Stimulated activated CD4-positive, alpha-beta T cell treated with anti-CD3 and anti-CD28 coated beads, Interleukin-1b, Interleukin-23, amount 100 ng/mL, for 48 hours (primary cell): ENCODE measurements at regions not wholly inside any gene's neighbourhood (a gene's known extent, or its start where the extent isn't known, plus 50 kb on each side); places are given as distances from the start of the nearest gene placed in this dataset.
"Not testable (repeated sequence)": the region's sequence is repeated elsewhere in the genome, so short reads cannot be mapped to it uniquely, and the experiment has no call there.

Experiments used
- DNase-seq: peaks from one replicate; pipeline ENCODE4 v3.0.0-alpha.2; 2020

DNA sequence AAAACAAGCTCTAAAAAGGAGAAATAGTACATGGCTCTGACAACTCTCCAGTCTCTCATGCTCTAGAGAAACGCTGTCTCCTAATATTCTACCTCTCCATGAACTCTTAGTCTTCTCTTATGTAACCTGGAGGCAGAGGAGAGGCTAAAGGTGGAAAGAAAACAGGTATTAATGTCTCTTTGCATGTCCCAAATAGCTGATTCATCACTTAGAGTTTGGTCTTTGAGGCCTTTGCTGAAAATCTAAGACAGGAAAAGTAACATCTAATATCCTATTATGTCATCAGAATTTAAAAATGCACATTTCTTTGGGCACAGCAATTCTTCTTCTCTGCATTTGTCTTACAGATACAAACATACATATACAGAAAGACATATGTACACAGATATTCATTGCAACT, 127.2 kb downstream of the DHRS2 start:
- no peak for DNase-seq

DNA sequence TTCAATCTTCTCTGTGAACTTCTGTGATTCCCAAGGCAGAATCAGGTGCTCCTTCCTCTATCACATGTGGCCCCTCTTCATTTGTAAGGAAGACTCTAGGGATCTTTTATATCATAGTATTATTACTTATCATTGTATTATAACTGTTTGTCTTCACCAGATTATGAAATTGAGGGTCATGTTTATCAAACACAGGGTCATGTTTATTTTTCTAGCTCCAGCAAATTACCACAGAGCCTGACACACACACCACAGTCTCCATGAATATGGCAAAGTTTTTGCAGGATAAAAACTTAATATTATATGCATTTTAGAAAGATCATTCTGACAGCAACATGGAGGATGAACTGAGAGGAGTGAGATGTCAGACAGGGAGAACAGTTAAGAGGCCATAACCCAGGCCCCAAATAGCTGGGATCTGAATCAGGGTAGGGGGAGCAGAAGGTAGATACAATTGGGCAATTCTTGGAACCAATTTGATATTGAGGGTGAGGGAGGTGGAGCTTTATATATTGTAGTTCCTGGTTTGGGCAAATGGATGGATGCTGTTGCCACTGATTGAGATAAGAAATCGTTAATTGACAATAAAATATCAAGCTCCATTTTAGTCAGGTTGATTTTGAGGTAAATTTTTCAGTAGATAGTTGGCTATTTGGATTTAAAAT, 130.7 kb downstream of the DHRS2 start:
- no peak for DNase-seq

GRCh38 chr14:23769221-23769728, 133.1 kb downstream of the DHRS2 start:
- DNase-seq, result not testable (repeated sequence)

DNA sequence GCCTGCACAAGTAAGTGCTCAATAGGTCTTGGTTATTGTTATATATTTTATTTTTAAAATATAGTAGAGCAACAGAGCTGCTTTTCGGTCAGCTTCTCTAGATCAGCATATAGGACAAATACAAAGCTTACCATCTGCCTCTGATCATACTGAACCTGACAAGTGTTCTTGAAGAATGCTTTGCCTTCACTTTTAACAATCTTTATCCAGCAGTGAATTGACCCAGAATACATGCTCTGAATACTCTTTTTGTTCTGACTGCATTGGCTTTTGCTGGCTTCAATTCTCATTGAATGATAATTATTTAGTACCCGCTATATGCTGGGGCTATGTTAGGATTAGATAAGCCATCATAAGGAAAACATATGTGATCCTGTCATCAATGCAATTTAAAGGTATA, 137.8 kb downstream of the DHRS2 start:
- DNase-seq, result no peak

GRCh38 chr14:23776296-23776695, 140.1 kb downstream of the DHRS2 start:
- DNase-seq, result no peak

GRCh38 chr14:23785208-23785607, 149.0 kb downstream of the DHRS2 start:
- no peak for DNase-seq

GRCh38 chr14:23787436-23787835, 151.3 kb downstream of the DHRS2 start:
- no peak for DNase-seq

- no peak for DNase-seq
Measured at GRCh38 chr14:23789696-23790095, 153.5 kb downstream of the DHRS2 start.

DNA sequence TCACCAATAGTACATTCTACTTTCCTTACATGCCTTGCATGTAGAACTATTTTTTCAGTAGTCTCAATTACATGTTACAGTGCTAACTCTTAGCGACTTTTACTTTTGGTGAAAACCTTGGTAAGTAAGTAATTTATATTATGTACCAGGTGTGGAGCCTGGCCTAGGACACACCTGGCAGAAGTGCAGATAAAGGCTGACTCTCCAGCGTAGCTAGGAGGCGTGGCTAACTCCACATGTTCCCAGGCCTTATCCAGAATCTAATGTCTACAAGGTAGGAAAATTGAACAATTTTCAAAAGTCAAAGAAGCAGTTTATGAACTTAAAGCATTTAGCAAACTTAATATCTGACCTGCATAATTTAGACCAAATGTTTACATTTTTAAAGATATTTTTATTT, 157.4 kb downstream of the DHRS2 start:
- no peak for DNase-seq

GRCh38 chr14:23800811-23801210, 152.8 kb upstream of the DHRS4 start:
- DNase-seq, result no peak

DNA sequence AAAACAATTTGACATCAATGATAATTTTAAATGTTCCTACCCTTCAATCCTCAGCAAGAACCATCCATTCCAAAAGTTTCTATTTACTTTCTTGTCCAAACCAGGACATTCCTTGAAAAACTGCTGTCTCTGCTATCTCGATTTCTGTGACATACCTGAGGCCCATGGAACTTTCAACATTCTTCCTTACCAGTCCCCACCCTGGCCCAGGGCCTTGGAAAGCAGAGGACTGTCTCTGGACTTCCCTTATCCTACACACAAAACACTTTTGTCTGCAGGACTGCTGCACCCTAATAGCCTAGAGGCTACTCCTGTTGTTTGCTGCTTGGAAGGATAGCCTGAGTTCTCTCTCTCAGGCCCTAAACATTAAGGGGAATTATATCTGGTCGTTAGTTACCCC, 151.8 kb upstream of the DHRS4 start:
- DNase-seq, result no peak

- no peak for DNase-seq
Measured at GRCh38 chr14:23804817-23805216, 148.8 kb upstream of the DHRS4 start.

GRCh38 chr14:23805761-23806160, 147.8 kb upstream of the DHRS4 start:
- no peak for DNase-seq

DNA sequence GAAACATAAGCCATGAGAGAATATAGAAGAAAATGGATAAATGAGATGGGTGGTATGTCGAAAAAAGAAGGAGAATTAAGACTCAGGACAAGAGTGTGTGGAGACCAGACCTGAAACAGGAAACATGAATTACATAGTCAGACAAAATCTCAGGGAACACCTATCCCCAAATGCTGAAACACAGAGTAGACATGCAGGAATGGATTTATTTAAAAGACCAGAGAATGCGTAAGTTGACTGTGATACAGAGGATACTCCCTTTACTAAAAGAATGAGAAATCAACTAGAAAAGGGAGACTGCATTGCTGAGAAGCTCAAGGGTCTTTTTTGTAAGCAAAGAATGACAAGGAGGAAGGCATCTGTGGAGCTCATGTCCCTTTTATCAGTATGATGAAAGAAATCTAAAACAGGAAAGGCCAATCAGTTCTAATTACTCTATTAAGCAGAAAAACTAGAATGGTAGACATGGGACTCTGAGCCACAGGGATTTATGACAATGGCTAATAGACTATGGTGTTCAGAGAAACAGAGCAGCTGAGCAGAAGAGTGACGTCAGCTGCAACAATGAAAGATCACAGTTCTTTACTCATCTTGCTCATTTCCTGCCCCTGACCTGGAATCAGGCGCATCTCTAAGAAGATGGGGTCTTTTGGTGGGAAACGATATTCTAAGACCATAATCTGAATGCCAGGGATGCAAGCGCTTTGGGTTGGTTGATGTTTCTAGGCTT, 138.9 kb upstream of the DHRS4 start:
- no peak for DNase-seq

DNA sequence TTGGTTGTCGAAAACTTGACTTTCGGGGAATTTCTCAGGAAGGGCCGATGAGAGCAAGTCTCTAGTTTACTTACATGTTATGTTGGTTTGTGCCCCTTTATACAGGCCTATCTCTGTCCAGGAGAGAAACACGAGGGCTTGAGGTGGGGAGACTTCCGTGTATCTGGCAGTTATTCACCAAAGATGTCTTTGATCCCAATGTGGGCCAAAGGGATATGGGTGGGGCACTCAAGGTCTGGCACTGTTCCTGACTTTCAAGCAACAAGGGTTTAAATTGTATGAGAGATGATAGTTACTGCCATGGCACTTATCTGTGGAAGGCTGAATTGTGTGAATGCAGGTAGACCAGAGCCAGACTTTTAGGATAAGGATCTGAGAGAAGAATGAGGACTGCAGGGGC, 137.2 kb upstream of the DHRS4 start:
- no peak for DNase-seq

DNA sequence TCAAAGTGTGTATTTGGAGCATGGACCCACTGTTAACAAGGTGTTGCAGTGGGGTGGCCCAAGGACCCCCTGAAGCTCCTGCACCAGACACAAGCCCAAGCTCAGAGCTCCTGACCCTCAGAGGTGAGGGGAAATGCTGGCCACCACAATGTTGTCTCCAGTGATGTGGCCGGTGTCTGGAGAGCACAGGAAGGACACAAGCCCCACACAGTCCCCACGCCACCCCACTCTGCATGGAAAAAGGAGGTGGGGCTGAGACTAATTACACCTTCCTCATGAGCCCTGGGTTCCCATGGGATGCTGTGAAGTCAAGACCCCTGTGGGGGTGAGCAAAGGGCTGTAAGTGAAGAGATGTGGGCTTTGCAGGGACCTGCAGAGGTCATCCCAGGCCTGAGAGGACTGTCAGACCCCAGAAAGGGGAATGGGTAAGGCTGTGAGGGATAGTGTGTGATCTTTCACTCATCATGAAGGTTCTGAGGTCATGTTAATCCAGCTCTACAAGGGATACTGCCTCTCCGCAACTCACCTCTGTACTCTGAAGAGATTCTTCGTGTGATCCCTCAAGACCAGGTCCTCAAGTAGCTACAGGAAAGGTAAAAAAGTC, 136.3 kb upstream of the DHRS4 start:
- DNase-seq, result no peak

- no peak for DNase-seq
Measured at GRCh38 chr14:23827100-23827892, 126.3 kb upstream of the DHRS4 start.

DNA sequence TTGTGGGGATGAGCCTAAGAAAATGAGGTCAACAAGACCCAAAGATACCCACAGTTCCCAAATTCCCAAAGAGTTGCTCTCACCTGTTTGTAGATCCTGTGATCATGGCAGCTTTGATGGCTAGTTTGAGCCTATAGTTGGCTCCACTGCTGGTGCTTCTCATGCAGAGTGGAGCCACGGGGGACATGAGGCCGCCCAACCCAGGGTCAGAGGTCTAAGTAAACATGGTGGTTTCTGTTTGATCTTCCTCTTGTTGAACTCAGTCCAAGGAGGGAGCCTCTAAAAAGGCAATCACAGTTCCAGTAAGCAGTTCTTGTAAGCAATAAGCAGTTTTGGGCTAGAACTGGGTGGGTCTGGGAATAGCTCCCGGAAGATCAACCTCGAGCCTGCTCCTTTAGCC, 125.6 kb upstream of the DHRS4 start:
- no peak for DNase-seq

DNA sequence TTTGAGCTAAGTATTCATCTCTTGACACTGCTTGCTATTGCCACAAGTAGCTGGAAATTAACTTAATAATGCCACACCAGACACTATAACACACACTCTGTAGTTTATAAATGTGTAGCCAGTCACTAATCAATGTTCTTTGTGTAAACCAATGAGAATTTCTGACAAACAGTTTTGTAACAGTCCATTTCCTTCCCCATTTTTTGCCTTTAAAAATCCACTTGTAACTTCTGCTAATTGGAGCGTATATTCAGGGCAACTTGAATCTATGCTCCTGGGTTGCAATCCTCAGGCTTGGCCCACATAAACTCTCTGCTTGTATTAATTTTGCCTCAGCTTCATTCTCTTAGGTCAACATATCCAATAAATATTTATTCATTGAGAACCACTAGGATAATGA, 125.0 kb upstream of the DHRS4 start:
- DNase-seq, result no peak

DNA sequence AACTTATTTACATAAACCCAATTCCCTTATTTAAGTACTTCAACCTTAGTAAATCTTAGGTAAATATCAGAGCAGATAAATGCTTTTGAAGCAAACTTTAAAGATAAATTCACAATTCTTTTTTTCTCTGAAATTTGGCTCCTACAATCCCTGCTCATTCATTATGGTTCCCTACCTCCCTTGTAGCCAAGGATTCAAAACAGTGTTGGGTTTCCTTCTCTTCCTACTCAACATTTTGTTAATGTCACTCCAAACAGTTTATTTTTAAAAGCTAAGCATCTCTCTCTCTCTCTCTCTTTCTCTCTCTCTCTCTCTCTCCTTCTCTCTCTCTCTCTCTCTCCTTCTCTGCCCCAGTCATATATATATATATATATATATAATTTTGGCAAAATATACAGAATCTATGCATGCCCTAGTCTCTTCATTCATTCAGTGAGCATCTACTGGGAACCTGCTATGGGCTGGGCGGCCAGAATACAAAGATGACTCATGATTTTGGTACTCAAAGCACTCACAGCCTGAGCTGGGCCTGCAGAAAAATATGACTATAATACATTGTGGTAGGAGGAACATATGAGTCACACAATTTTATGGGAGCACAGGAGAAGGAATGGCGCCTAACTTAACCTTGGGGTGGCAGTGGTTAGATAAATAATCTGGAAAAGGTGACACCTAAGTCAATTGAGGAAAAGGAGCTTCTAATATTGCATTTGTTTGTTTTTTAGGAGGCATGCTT, 123.7 kb upstream of the DHRS4 start:
- DNase-seq, result no peak

GRCh38 chr14:23831596-23831995, 122.0 kb upstream of the DHRS4 start:
- DNase-seq, result no peak

- DNase-seq, result no peak
Measured at GRCh38 chr14:23861666-23862065, 91.9 kb upstream of the DHRS4 start.

DNA sequence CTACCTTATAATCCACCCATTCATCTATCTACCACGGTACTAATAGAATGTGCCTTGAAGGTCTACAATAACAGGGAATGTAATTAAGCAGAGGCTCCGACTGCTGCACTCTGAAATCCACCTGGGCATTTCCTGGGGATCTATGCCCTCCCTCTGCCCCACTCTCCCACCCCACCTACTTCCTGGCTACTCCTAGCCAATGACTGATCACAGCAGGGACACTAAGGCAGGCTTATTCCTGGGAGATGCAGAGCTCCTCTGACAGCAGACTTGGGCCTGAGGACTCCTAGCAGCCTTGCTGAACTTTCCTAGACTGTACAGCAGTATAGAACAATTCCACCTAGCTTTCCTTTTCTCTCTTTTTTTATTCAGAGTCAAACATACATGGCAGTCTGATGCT, 91.1 kb upstream of the DHRS4 start:
- no peak for DNase-seq
